ENCODE measurements at regions not wholly inside any gene's neighbourhood (a gene's known extent, or its start where the extent isn't known, plus 50 kb on each side); places are given as distances from the start of the nearest gene placed in this dataset.

GRCh38 chr12:76256904-76257303, 91.3 kb downstream of the BBS10 start:
- no peak for DNase-seq

DNA sequence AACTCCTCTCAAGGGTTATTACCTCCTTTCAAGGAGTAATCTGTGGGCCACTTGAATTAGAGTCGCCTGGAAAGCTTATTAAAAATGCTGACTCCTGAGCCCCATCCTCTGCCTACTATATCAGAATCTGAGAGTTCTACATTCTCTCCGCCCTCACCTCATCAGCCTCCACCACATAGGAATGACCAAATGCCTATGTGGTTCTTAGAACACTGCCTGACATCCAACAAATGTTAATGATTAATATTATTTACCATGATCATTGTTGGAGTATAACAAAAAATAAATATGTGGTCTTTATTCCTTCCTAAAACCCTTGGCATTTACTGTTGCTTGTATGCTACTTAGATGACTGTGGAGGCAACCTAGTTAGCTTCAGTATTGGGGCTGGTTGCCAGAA, 91.9 kb downstream of the BBS10 start:
- DNase-seq: no peak

GRCh38 chr12:76255692-76256091, 92.5 kb downstream of the BBS10 start:
- no peak for DNase-seq

DNA sequence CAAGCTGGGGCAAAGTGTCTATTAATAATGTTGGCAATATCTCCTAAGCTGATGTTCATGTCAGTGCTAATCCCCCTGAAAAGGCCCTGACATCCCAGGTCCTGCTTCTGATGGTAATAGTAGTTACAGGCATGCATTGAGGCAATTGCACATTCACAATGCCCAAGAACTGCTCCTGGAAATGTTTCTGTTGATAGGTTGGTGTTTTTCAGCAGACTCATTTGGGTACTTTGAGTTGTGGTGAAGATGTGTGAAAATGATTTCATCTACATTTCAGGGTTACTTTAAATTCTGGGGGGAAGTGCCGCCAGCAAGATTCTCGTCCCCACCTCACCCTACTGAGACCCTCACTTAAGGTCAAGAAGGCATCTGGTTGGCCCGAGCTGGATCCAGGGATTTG, 92.9 kb downstream of the BBS10 start:
- no peak for DNase-seq

GRCh38 chr12:76252031-76252430, 96.2 kb downstream of the BBS10 start:
- no peak for DNase-seq

GRCh38 chr12:76250256-76250655, 98.0 kb downstream of the BBS10 start:
- DNase-seq: no peak

DNA sequence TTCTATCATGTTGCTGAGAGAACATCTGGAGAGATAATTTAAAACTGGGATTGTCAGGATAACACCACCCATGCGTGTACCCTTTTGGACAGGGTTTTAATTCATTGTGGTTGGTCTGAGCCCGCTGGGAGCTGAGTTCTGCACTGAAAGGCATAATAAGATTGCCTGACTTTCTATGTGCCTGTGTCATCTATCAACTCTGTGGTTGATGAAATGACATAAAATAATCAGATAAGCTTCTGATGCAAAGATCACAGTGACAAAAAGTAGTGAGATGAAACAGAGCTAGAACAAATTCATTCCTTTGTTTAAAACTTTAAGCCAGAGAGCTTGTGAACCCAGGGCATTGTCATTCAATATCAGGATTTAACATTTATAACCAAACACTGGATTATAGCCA, 98.7 kb downstream of the BBS10 start:
- no peak for DNase-seq

DNA sequence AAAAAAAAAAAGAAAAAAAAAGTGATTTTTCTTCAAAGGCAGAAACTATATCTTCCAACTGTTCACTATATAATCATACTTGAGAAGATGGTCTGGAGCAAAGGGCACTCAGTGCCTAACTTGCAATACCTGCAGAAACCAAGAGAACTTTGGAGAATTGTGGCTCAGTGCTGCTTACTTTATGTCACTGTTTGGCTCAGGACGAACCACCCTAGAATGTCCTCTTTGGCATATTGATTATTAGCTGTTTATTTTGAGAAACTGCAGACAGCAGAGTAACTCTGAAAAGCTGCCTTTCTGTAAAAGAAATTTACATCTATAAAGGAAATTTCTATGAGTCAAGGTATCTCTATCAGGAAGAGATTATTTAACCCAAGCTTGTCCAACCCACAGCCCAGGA, 100.2 kb downstream of the BBS10 start:
- DNase-seq: no peak

DNA sequence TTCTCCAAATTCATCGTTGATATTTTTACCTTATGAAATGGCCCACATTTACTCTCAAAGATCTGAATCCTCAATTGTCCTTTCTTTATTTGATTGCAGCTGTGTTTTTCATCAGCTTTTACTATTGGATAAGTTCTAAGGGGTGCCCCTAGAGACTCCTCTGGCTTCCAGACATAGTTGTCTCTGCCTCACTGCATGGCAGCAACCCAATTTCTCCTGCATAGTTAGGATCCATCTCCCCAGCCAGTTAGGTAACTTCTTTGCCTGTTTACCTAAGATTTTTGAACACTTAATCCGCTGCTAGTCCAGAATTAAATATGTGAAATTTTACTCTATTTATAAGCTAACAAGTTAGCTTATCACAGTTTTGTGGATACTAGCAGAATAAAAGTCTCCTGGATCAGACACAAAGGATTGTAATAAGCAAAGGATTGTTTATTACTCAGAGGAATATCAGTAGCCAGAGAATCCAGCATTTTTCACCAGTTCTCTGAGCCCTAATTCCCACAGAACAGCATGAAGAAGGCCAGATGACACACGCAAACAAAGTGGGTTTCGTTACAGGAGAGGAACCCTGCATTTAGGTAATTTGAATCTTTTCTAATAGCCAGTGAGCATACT, 101.1 kb downstream of the BBS10 start:
- DNase-seq: no peak

GRCh38 chr12:76246611-76247010, 101.6 kb downstream of the BBS10 start:
- DNase-seq: no peak

DNA sequence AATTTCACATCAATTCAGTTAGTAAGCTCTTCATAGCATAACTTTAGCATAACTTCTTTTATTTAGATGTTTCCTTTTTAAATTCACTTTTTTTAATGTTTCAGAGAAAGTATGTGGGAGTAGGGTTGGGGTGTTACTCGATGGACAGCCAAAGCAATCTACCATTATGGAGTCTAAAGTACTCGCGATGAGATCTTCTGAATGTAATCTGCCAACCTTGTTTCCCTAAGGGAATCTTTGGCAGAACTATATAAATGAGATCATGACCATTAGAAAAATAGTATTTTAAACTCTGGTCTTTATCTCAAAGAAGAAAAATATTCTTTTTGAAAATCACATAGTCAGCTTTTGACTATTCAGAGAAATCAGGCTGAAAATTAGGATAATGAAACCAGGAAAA, 103.9 kb downstream of the BBS10 start:
- no peak for DNase-seq

DNA sequence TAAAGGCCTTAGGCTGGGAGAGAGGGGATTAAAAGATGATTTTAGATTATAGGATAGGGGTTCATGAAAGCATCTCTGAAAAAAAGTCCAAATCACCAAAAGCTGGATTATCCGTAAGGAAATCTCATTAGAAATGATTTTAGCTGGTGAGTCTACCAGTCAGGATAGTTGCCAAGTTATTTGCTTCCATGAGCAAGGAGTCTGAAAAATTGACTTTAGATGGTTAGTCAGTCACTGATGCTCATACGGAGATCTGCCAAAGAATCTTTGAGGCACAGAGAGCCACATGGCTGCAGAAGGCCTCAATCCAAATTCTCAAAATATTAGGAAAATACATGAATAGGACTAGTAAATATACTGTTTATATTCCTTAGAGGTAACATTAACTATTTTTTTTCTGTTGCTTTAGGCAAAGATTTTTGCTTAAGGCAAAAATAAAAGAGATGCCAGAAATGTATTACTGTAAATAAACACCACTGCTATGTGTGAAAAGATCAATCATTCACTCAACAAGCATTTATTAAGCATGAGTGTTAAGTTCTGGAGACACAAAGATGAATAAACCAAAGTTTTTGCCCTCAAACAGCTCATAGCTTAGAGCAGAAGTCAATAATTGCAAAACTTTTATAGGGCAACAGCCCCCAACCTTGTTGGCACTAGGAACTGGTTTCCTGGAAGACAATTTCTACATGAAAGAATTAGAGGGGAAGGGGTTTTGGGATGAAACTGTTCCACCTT, 105.2 kb downstream of the BBS10 start:
- no peak for DNase-seq

- no peak for DNase-seq
These were observed 106.8 kb downstream of the BBS10 start for GRCh38 chr12:76241371-76241770.

DNA sequence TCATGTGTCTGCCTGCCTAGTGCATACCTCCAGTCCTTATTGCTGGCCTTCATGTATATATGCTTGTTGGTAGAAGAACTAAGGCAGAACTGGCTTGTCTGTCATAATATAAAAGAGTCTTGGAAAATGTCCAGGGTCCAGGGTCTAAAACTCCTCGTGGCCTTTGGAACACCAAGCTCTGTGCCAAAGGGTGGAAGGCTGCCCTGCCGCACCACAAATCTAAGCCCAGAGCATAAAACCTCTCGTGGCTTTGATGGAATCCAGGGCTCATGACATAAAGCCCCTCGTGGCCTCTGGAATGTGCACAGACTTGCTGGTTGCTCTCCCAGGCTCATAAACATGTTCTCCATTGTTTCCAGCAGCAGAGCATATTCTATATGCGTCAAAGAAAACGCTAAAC, 107.9 kb downstream of the BBS10 start:
- no peak for DNase-seq

DNA sequence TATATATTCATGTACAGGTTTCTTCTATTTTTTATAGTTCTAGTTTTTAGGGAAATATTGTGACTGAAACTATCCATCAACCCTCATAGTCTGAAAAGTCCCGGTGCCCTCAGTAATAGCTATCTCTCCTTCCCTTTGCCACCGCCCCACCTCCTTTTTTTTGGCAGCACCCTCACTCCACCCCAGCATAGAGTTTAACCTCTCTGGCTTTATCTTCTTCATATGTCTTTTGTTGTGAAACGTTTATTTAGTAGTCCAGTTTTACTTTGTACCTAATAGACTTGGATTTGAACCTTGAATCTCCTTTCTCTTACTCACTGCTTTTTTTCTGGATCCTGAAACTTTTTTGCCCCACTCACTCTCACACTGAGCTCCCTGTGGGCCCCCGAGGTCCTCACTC, 109.5 kb downstream of the BBS10 start:
- DNase-seq: no peak

DNA sequence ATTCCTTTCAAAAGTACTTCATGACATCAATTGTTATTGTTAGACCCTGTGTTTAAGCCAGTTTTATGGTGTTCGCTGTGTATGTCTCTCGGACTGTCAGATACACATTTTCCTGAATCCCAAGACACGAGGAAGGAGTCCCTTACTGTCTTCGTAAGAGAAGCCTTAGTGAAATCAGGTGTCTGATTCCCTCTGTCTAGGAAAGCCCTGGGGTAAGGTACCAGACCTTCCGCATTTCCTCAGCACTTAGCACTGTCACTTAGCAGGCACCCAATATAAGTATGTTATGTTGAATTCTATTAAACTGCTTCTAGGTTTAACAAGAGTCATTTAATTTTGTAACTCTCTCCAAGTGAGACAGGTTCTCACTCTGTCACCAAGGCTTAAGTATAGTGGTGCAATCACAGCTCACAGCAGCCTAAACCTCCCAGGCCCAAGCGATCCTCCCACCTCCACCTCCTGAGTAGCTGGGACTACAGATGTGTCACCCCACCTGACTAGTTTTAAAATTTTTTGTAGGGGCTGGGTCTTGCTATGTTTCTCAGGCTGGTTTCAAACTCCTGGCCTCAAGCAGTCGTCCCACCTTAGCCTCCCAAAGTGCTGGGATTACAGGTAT, 111.0 kb downstream of the BBS10 start:
- no peak for DNase-seq

DNA sequence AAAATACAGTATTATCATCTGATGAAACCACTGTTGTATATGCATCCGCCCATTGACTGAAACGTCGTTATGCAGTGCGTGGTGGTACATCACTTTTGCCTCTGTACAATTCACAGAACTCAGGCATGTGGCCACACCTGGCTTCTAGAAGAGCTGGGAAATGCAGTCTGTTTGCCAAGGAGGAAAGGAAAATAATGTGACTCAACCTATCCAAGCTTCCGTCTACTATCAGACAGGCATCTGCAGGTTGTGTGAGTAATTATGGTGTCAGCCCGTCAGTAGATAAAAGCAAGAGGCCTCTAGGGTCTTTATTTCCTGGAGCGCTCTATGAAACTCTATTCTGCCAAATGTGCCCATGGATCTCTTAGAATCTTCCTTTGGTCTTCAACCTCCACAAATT, 111.6 kb downstream of the BBS10 start:
- no peak for DNase-seq

- no peak for DNase-seq
These were observed 113.5 kb downstream of the BBS10 start for GRCh38 chr12:76234741-76235140.

DNA sequence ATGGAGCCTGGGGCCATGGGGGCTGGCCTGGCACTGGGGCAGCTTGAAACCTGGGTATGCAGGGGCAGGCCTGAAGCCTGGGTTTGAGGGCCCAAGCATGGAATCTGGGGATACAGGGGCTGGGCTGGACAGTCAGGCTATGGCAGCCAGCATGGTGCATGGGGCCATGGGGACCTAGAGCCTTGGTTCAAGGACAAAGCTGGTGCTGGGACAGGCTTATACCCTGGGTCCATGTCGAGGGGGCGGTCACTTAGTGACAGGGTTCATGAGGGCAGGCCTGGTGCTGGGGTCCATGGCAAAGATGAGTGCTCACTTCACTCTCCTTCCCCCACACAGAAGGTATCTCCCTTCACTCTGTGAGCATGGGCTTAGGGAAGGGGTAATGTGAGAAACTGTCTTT, 116.2 kb downstream of the BBS10 start:
- DNase-seq: no peak

- DNase-seq: no peak
These were observed 121.3 kb downstream of the BBS10 start for GRCh38 chr12:76226956-76227355.

GRCh38 chr12:76226397-76226796, 121.8 kb downstream of the BBS10 start:
- DNase-seq: no peak

DNA sequence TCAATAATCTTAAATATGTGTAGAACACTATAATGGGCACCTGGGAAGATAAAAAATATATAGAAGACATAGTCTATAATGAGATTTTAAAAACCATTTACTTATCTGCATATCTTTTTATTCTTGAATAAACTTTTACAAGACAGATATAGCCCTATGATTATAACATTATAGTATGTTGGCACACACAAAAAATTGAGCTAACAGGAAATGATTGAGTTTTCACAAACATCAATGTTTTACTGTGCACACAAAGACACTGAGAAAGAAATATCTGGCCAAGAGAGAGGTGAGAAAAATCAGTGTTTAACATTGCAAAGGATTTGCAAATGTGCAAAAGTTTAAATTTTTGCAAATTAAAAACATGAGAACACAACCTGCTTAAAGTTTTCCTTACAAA, 124.3 kb downstream of the BBS10 start:
- no peak for DNase-seq

DNA sequence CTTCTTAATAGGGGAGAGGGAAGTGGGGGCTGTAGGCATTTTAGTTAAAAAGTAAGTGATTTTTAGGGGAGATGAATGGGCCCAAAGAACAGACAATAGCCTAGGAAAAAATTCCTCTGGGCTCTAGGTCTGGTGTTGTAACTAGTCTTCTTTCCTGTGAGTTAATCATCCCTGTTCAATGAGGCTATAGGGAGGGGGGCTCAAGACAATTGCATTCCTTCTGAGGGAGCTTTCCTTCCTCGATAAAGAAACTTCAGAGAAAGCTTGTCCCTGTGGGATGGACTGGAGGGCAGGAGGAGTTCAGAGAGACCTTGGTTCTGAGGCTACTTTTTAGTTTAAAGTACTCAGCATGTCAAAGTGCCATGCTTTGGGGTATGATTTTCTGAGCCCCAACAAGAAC, 127.2 kb downstream of the BBS10 start:
- DNase-seq: no peak

- DNase-seq: no peak
These were observed 128.4 kb downstream of the BBS10 start for GRCh38 chr12:76219806-76220205.

All from stimulated activated CD4-positive, alpha-beta T cell treated with anti-CD3 and anti-CD28 coated beads, Interleukin-2, amount 100 ng/mL, for 48 hours (primary cell).